ENCODE measurements at regions not wholly inside any gene's neighbourhood (a gene's known extent, or its start where the extent isn't known, plus 50 kb on each side); places are given as distances from the start of the nearest gene placed in this dataset.
A peak's percentile ranks its signal among the peaks of the same experiment; 100 is the strongest.

DNA sequence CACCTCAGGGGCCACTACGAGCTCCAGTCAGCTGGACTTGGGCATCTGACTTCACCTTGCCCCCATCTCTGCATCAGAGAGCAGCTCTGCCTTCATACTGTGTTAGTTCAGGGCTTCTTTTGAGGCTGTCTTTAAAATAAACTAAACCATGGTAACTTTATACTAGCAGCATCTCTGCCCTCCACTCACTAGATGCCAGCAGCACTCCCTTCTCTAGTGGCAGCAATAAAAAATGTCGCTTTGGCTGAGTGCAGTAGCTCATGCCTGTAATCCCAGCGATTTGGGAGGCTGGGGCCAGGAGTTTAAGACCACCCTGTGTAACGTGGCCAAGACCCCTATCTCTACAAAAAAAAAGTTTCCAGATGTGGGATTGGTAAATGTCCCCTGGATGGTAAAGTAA is 584.4 kb downstream of the INHBA start:
- peak; percentile 28 for ATAC-seq
- in situ Hi-C loops (cut with MboI): no loop called here
- TF ChIP-seq RB1 (IDR thresholded peaks at IDR 0.05; ENCODE audit: borderline replicate concordance): no peak
- no peak for TF ChIP-seq ASH2L (IDR thresholded peaks at IDR 0.05; ENCODE audit: borderline replicate concordance, low read depth)
- no peak for TF ChIP-seq FOXM1 (IDR thresholded peaks at IDR 0.05; ENCODE audit: low read depth, low read length)
- no peak for TF ChIP-seq MEF2B (IDR thresholded peaks at IDR 0.05; ENCODE audit: partially characterized antibody, poor library complexity, severe bottlenecking)
- Histone ChIP-seq H3K4me3 (no peak overlapping the region), H3K9ac (ENCODE audit: control insufficient read depth, insufficient read depth, low read length) (no peak overlapping the region), H3K4me1 (ENCODE audit: control insufficient read depth, insufficient read depth, low read length) (no peaks in the 10 kb centered on the region), H3K79me2 (ENCODE audit: control insufficient read depth, insufficient read depth, low read length) (no peaks in the 10 kb centered on the region), H3K27ac (ENCODE audit: control insufficient read depth, insufficient read depth) (no peak overlapping the region), H3K27me3 (replicated peaks in 1 of 2; ENCODE audit: control insufficient read depth in 2 of 2, insufficient read depth in 2 of 2, low read length in 1 of 2) (no peaks in the 10 kb centered on the region), H3K36me3 (ENCODE audit: control insufficient read depth in 2 of 2, insufficient read depth in 2 of 2, low read length in 1 of 2) (no peaks in the 10 kb centered on the region), H4K20me1 (ENCODE audit: control insufficient read depth, insufficient read depth) (no peaks in the 10 kb centered on the region), H2AFZ (ENCODE audit: control insufficient read depth, low read depth, low read length) (no peak overlapping the region), H3K9me3 (replicated peaks; ENCODE audit: control insufficient read depth, insufficient read depth, low read length) (no peaks in the 10 kb centered on the region), H3K4me2 (ENCODE audit: control insufficient read depth, insufficient read depth) (no peak overlapping the region)
- intact Hi-C loops (cut with micrococcal nuclease; ENCODE audit: unreplicated experiment): no loop called here
- RAD21 ChIA-PET (ENCODE audit: unreplicated experiment): no interaction called here
- DNase-seq (ENCODE audit: low read depth, low spot score): no peak
- CTCF ChIA-PET: no interaction called here
- no peak for FAIRE-seq
- SMC1A ChIA-PET (ENCODE audit: uncharacterized antibody, unreplicated experiment): interaction anchor here (1.2 kb wide), 1 partner anchor 14 kb away, joined by 3 read pairs; no protein-coding TSS in a partner anchor
- POLR2A ChIA-PET: no interaction called here
- BruUV-seq (replicated peaks): no TSS peak
- 22% methylated on average over 3 of the region's 4 CpGs for WGBS (ENCODE audit: insufficient coverage, insufficient replicate concordance, low lambda C conversion rate, missing lambda C conversion rate)

- CTCF ChIA-PET: interaction anchor here (2.9 to 3.0 kb wide), 2 partner anchors 8 to 13 kb away, joined by 9 to 10 read pairs; no protein-coding TSS in a partner anchor
Observed at GRCh38 chr7:41117431-41117830, 585.5 kb downstream of the INHBA start.

More at GRCh38 chr7:41117431-41117830, 585.5 kb downstream of the INHBA start:
- Histone ChIP-seq H3K9me3 (replicated peaks; ENCODE audit: control insufficient read depth, insufficient read depth, low read length) (no peaks in the 10 kb centered on the region), H3K4me3 (no peak overlapping the region), H3K27ac (ENCODE audit: control insufficient read depth, insufficient read depth) (no peak overlapping the region), H3K79me2 (ENCODE audit: control insufficient read depth, insufficient read depth, low read length) (no peaks in the 10 kb centered on the region), H3K36me3 (ENCODE audit: control insufficient read depth in 2 of 2, insufficient read depth in 2 of 2, low read length in 1 of 2) (no peaks in the 10 kb centered on the region), H3K9ac (ENCODE audit: control insufficient read depth, insufficient read depth, low read length) (no peak overlapping the region), H3K4me2 (ENCODE audit: control insufficient read depth, insufficient read depth) (no peak overlapping the region), H3K4me1 (ENCODE audit: control insufficient read depth, insufficient read depth, low read length) (no peaks in the 10 kb centered on the region), H2AFZ (ENCODE audit: control insufficient read depth, low read depth, low read length) (no peak overlapping the region), H3K27me3 (replicated peaks in 1 of 2; ENCODE audit: control insufficient read depth in 2 of 2, insufficient read depth in 2 of 2, low read length in 1 of 2) (no peaks in the 10 kb centered on the region), H4K20me1 (ENCODE audit: control insufficient read depth, insufficient read depth) (no peaks in the 10 kb centered on the region)
- no peak for DNase-seq (ENCODE audit: low read depth, low spot score)
- intact Hi-C loops (cut with micrococcal nuclease; ENCODE audit: unreplicated experiment): no loop called here
- no TSS peak for BruUV-seq (replicated peaks)
- TF ChIP-seq TAF1 (IDR thresholded peaks at IDR 0.05; ENCODE audit: borderline replicate concordance, low read depth, low read length): no peak
- TF ChIP-seq SMARCA5 (IDR thresholded peaks at IDR 0.05): no peak
- TF ChIP-seq FOS (IDR thresholded peaks at IDR 0.05; ENCODE audit: borderline replicate concordance, extremely low read depth, insufficient read length): no peak
- TF ChIP-seq NFYB (IDR thresholded peaks at IDR 0.05; ENCODE audit: insufficient read depth, low read depth, low read length): no peak
- TF ChIP-seq ZBED1 (IDR thresholded peaks at IDR 0.05; ENCODE audit: borderline replicate concordance): no peak
- TF ChIP-seq KAT2A (conservative IDR thresholded peaks at IDR 0.05; ENCODE audit: control insufficient read depth, low read depth, low read length): no peak
- TF ChIP-seq TCF12 (IDR thresholded peaks at IDR 0.05; ENCODE audit: low read depth, low read length): no peak
- TF ChIP-seq JUNB (IDR thresholded peaks at IDR 0.05): no peak
- no peak for TF ChIP-seq BRCA1 (IDR thresholded peaks at IDR 0.05; ENCODE audit: low read depth, low read length)
- 58% methylated on average over 2 of the region's 2 CpGs for WGBS (ENCODE audit: insufficient coverage, insufficient replicate concordance, low lambda C conversion rate, missing lambda C conversion rate)
- SMC1A ChIA-PET (ENCODE audit: uncharacterized antibody, unreplicated experiment): interaction anchor here (1.0 to 2.7 kb wide), 4 partner anchors 11 to 63 kb away, joined by 3 to 18 read pairs (median 4); no protein-coding TSS in a partner anchor
- POLR2A ChIA-PET: no interaction called here
- in situ Hi-C loops (cut with MboI): no loop called here
- FAIRE-seq: no peak
- RAD21 ChIA-PET (ENCODE audit: unreplicated experiment): interaction anchor here (1.2 kb wide), 1 partner anchor 9 kb away, joined by 5 read pairs; no protein-coding TSS in a partner anchor
- ATAC-seq: no peak

Measured in GM12878 (cell line).